Transverse colon (tissue), 4 donors: ENCODE measurements at regions not wholly inside any gene's neighbourhood (a gene's known extent, or its start where the extent isn't known, plus 50 kb on each side); places are given as distances from the start of the nearest gene placed in this dataset.

ENCODE experiments used
- EP300 ChIP-seq: sonication (generic); formaldehyde crosslinking; IDR thresholded peaks from one replicate; pipeline ENCODE4 v1.6.1; 2017; ENCODE audit warnings: antibody characterized with exemption, low read depth
- POLR2AphosphoS5 ChIP-seq, 3 donors: sonication (generic); formaldehyde crosslinking; IDR thresholded peaks; one replicate each; pipeline ENCODE4 v1.6.1; 2016; ENCODE audit warnings: antibody characterized with exemption in 3 of 3
- TF ChIP-seq, protein P1 (sequence below), 5 experiments: fragments of 200-600 bp in 3 of 5; fragments of 450-650 bp in 2 of 5; sonication (generic) in 3 of 5; IDR thresholded peaks; 1 replicate in 2 of 5; 2 replicates in 3 of 5; pipeline ENCODE4 v1.5.1; 2016 to 2017; ENCODE audit warnings: antibody characterized with exemption in 5 of 5, inconsistent platforms in 3 of 5, mild to moderate bottlenecking in 2 of 5, moderate library complexity in 1 of 5

GRCh38 chr5:136776022-136776927 is 410.9 kb upstream of the TRPC7 start:
- TF ChIP-seq, protein P1, sequence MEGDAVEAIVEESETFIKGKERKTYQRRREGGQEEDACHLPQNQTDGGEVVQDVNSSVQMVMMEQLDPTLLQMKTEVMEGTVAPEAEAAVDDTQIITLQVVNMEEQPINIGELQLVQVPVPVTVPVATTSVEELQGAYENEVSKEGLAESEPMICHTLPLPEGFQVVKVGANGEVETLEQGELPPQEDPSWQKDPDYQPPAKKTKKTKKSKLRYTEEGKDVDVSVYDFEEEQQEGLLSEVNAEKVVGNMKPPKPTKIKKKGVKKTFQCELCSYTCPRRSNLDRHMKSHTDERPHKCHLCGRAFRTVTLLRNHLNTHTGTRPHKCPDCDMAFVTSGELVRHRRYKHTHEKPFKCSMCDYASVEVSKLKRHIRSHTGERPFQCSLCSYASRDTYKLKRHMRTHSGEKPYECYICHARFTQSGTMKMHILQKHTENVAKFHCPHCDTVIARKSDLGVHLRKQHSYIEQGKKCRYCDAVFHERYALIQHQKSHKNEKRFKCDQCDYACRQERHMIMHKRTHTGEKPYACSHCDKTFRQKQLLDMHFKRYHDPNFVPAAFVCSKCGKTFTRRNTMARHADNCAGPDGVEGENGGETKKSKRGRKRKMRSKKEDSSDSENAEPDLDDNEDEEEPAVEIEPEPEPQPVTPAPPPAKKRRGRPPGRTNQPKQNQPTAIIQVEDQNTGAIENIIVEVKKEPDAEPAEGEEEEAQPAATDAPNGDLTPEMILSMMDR (IDR thresholded peaks at IDR 0.05), result no peak
- TF ChIP-seq POLR2AphosphoS5 (IDR thresholded peaks at IDR 0.05), result no peak
- no peak for TF ChIP-seq EP300
